GM19025 (cell line): ENCODE measurements at regions not wholly inside any gene's neighbourhood (a gene's known extent, or its start where the extent isn't known, plus 50 kb on each side); places are given as distances from the start of the nearest gene placed in this dataset.
"Not testable (repeated sequence)": the region's sequence is repeated elsewhere in the genome, so short reads cannot be mapped to it uniquely, and the experiment has no call there.

ENCODE experiments used
- ATAC-seq: cut with Tn5 transposase; IDR thresholded peaks from one replicate; pipeline ENCODE4 v1.9.1; 2021; ENCODE audit warnings: mild to moderate bottlenecking, low read depth, moderate library complexity; ENCODE audit not compliant: unreplicated experiment

DNA sequence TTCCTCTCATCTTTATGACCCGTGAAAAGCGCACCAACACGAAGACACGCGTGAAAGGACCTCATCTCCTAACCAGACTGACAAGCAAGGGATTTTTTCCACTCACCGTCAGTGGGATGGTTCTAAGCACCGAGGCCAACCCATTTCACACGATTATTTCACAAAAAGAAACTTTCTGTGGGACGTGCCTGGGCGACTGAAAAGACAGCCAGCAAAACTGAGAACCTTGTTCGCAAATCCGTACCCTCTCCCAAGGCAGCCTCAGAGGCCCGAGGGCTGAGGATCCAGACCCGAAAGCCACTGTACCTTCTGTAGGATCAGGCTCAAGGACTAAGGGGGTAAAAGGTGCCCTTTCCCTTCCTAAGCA lies 84.9 kb upstream of the METTL9 start:
- not testable (repeated sequence) for ATAC-seq

DNA sequence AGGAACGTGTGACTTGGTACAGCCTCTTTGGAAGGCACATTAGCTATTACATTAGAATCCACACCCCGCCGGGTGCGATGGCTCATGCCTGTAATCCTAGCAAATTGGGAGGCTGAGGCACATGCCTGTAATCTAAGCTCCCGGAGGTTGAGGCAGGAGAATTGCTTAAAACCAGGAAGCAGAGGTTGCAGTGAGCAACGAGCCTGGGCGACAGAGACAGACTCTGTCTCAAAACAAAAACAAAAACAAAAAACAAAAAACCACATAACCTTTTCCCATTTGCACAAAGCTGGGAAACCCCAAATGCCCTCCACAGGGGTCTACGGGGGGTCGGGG lies 82.7 kb upstream of the METTL9 start:
- ATAC-seq, result not testable (repeated sequence)

DNA sequence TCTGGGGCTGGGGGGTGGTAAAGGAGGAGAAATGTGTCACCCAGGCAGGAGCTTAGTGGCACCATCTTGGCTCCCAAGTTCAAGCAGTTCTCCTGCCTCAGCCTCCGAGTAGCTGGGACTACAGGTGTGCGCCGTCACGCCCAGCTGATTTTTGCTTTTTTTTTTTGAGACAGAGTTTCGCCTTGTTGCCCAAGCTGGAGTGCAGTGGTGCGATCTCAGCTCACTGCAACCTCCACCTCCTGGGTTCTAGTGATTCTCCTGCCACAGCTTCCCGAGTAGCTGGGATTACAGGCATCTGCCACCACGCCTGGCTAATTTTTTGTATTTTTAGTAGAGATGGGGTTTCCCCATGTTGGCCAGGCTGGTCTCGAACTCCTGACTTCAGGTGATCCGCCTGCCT lies 82.1 kb upstream of the METTL9 start:
- not testable (repeated sequence) for ATAC-seq

DNA sequence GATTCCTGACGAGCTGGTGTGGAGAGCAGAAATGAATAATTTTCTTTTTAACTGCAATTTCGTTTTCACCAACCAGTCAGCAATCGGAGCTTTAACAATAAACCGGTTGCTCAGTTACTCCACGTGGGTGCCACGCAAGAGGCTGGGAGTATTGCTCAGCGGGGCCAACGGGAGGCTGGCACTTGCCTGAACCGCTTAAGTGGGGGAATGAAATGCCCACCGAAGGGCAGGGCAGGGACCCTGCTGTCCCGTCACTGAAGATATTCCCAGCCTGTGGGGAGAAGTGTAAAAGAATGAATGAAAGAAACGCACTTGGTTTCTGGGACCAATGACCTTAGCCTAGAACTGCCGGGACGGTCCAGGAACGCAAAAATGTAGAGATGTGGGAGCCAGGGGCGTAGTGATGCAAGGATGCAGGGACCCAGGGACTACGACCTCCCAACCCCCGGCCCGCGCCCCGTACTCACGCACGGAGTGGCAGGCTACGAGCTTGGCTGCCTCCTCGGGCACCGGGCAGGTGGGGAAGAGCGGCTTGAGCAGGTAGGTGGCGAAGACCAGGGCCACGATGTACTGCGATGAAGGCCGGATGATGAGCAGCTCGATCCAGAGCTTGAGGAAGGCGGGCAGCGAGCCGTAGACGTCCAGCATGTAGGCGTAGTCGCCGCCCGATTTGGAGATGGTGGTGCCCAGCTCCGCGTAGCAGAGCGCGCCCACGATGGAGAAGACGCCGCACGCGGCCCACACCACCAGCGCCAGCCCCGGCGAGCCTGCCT lies 79.8 kb upstream of the METTL9 start:
- not testable (repeated sequence) for ATAC-seq

DNA sequence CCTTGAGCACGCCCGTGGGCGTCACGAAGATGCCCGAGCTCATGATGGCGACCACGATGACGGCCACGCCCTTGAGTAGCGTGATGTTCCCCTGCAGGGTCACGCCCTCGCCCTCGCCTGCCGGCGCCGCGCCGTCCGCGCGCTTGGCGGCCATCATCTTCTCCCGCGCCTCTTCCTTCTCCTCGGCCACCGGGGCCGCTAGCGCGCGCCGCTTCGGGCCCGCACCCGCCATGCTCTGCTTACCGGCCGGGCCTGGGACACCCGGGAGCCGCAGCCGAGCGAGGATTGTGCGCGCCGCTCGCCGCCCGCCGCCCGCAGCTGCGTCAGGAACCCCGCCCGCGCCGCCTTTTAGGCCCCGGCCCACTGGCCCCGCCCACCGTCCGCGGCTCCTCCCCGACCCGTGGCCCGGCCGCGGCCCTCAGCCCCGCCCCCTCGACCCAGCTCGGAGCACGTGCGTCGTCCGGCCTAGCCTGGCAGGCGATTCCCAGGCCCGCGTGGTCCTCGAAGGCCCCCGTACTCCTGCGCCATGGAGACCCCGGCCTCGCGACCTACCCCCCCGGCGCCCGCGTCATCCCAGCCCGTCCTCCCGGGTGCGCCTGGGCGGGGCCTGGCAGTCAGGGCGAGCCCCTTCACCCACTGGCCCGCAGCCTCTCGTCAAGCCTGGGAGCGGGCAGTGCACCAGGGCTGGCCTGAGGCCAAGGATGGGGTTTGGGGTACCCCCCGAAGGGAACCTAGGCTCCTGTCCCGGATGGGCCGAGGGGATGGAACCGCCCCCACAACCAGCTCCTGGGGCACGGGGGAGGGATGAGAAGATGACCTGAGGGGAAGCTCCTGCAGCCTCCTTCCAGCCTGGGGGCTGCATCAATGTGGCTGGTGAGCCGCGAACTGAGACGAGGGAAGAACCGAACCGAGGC lies 79.0 kb upstream of the METTL9 start:
- peak; percentile 59 for ATAC-seq

DNA sequence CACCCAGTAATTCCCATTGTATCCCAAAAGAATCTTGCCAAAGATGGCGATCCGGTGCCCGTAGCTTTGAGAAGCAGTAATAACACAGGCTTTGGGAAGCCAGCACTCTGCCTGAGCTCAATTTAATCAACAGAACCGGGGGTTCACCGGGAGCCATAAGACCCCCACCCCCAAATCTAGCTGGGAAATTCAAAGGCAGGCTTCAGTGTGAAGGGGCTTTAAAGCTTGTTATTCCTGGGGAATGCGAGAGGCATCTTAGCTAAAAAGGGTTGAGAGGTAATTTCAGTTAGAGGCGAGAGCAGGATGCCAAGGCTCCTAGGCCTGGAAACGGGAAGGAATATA lies 78.4 kb upstream of the METTL9 start:
- not testable (repeated sequence) for ATAC-seq

DNA sequence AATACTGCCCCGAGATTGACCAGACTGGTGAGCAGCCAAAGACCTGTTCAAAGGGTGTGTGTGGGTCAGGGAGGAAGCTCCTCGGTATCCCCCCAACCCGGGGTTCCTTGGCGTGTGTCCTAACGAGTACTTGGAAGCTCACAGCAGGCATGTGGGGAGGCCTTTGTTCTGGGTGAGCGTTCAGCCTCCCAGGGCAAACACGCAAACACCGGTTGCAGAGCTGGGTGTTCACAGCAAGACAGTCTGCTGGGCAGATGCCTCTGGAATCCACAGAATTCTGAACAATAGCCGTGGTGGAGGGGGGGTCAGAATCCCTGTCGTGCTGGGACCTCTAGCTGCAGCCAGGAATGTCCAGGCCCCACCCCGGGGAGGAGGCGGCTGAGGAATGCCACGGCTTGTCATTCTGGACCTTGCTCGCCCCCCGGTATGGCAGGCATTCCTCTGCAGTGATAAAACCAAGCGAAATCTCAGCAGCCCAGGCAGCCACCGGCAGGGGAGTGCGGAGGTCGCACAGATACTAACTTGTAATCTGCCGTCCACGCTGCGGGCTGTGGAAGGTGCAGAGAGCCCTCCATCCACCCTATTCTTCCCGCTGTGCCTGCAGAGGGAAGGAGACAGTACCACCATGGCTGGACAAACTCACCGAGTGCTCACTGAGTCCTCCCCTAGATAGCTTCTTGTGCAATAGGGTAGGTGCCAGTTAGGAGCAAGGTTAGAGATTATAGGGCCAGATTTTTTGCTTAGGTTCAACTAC lies 77.8 kb upstream of the METTL9 start:
- not testable (repeated sequence) for ATAC-seq

DNA sequence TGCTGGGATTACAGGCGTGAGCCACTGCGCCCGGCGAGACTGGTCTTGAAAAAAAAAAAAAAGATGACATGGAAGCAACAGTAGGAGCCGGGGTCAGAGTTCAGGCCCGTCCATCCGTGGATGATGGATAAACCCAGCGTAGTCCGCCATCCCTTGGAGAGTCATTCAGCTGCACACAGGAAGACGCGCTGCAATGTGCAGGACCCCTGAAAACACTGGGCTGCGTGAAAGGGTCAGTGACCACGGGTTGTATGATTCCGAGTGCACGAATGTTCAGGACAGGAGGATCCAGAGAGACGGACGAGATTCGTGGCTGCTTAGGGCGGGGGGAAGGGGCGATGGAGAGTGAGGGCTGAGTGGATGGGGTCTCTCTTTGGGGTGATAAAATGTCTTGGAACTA lies 76.5 kb upstream of the METTL9 start:
- ATAC-seq, result not testable (repeated sequence)

DNA sequence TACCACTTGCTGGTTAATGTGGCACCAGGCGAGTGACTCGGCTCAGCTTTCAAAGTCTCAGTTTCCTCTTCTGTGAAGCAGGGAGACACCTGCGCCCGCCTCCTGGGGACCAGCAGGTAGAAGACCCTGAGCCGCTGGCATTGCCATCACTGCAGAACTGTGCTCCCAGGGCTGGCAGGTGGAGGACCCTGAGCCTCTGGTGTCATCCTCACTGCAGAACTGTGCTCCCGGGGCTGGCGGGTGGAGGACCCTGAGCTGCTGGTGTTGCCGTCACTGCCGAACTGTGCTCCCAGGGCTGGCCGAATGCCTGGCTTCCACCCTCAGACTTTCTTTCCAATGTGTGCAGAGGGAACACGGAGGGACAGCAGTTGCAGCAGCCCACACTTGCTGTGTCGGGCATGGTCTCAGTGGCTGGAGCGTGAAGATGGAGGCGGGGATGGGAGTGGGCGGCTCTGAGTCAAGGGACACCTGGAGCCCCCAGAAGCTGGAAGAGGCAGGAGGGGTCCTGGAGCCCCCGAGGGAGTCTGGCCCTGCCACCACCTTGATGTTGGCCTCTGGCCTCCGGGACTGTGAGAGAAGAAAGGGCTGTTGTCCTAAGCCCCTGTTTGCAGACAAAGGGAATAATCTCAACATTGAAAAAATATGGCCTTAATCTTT lies 75.8 kb upstream of the METTL9 start:
- ATAC-seq, result no peak

DNA sequence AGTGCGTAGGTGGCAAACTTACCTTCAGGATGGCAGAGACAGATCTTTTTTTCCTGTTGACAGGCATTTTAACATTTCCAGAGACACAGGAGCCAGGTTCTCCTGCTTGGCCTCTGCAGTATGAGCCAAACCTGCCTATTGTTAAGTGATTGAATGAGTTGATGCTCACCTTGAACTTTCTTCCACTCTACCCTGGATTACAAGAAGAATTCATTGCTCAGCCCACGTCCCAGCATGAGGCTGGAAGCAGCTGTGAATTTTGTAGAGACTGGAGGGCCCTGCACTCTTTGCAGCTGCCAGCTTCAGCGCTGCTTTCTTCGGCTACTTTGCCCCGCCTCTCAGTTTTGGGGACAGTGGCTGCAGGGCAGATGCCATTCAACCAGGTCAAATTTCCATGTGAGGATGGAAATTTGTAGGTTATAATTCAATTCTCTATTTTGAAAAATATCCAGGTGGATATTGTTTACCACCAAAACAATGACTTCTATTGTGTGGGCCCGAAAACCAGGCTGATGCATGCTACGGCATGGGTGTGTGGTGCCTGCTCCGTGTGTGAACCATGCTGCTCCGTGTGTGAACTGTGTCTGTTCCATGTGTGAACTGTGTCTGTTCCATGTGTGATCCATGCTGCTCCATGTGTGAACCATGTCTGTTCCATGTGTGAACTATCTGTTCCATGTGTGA lies 75.2 kb upstream of the METTL9 start:
- ATAC-seq, result no peak

DNA sequence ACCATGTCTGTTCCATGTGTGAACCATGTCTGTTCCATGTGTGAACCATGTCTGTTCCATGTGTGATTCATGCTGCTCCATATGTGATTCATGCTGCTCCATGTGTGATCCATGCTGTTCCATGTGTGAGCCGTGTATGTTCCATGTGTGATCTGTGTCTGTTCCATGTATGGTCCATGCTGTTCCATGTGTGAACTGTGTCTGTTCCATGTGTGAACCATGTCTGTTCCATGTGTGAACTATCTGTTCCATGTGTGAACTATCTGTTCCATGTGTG lies 74.7 kb upstream of the METTL9 start:
- not testable (repeated sequence) for ATAC-seq

DNA sequence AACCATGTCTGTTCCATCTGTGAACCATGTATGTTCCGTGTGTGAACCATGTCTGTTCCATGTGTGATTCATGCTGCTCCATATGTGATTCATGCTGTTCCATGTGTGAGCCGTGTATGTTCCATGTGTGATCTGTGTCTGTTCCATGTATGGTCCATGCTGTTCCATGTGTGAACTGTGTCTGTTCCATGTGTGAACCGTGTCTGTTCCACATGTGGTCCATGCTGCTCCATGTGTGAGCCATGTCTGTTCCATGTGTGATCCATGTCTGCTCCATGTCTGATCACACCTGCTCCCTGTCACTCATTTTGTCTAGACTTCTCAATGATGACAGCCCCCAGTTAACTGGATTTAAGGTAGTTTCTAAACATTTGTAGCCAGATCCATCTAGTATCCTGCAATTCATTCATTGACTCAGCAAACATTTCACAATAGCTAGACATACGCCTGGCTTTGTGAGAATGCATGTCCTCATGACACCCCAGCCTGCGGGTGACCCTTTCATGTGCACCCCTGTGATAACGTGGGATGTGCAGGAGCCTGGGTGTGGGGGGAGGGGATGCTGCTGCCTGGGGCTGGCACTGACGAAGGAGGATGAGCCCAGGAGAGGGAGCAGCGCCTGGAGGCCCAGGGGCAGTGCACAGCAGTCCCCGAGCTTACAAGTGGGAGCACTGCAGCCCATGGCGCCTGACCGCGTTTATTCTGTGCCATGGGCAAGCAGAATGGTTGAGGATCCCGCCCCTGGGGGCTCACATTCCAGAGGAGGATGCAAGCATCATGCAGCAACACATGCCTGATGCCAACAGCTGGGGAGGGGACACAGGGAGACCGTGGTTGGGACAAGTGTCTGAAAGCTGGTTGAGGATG lies 74.1 kb upstream of the METTL9 start:
- not testable (repeated sequence) for ATAC-seq

DNA sequence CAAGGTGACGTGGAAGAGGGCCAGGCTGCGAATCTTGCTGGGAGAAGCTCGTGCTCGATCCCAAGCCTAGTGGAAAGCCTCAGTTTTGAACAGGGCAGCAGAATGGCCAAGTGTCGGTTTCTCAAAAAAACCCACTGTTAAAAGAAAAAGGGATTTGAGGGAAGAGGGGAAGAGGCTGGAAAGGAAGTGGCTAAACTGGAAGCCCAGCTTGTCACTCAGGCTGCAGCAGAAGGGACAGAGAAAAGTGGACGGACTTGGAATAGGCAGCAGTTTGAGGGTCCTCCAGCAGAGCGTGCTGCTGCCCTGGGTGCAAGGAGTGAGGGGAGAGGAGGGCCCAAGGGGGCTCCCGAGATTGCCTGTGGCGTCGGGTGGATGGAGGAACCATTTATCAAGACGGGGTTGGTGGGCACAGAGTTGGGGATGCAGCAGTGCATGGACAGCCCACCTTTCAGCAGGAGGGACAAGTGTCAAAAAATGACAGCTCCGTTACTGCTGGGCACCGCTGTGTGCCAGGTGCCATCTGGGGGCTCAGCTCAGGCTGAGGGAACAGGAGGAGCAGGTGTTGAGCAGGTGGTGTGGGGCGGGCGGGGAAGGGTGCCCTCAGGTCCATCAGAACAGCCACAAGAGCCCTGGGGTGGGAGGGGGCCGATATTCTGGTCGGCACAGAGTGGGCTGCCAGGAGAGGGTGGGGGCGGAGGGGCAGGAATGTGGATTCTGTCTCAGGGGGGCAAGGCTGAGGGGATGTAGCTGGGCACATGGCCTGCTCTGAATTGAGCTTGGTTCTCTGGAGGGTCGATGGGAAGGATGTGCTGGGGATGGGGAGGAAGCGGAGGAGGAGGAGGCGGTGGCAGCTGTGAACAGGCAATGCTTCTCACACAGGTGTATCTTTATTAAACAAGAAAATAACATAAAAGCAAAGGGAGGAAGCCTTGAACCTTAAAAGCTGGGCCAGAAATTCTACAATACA lies 73.1 kb upstream of the METTL9 start:
- ATAC-seq, result not testable (repeated sequence)

DNA sequence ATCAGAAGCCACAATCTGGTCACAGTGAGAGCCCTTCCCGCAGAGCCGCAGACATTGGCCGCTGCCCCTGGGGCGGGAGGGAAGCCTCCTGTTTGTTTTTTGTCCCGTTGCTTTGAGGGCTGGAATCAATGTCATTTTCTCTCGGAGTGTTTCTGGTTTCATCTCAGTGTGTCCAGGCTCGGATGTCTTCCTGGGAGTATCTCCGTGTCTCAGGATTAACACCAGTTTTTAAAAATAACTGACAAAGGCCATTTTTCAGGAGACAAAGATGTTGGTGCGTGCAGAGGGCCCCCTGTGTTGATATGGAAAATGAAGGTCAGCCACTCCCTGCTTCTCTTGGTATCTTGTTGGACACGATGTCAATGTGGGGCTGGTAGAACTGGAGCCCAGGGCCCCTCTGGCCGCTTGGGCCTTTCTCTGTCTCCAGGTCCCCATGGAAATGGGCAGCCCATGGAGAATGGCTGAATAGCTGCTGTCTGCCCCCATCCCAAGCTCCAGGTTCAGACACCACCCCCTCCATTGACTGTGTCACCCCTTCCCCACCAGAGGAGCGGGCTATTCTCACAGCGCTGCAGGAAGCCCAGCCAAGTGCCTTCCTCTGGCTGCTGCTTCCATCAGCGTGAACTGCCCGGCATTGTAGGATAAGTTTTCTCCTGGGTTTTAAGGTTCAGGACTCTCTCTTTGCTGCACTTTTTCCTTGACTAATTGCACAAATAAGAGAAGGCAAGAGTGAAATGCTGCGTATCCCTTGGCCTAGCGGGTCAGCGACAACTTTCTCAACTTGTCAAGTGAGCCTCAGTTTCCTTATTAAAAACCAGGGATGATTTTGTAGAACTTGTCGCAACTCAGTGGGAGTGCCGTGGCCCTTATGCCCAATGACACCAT lies 72.2 kb upstream of the METTL9 start:
- ATAC-seq, result no peak

DNA sequence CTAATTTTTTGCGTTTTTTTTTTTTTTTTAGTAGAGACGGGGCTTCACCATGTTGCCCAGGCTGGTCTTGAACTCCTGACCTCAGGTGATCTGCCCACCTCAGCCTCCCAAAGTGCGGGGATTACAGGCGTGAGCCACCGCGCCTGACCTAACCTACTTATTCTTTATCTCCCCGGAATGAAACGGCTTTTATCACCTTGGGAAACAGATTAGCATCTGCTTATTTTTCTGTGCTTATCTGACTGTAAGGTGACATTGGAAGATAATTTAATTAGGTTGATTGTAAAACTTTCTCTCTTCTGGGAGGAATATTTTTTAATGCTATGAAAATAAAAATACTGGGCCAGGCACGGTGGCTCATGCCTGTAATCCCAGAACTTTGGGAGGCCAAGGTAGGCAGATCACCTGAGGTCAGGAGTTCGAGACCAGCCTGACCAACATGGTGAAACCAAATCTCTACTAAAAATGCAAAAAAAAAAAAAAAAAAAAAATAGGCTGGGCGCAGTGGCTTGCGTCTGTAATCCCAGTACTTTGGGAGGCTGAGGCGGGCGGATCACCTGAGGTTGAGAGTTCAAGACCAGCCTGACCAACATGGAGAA lies 70.2 kb upstream of the METTL9 start:
- not testable (repeated sequence) for ATAC-seq

DNA sequence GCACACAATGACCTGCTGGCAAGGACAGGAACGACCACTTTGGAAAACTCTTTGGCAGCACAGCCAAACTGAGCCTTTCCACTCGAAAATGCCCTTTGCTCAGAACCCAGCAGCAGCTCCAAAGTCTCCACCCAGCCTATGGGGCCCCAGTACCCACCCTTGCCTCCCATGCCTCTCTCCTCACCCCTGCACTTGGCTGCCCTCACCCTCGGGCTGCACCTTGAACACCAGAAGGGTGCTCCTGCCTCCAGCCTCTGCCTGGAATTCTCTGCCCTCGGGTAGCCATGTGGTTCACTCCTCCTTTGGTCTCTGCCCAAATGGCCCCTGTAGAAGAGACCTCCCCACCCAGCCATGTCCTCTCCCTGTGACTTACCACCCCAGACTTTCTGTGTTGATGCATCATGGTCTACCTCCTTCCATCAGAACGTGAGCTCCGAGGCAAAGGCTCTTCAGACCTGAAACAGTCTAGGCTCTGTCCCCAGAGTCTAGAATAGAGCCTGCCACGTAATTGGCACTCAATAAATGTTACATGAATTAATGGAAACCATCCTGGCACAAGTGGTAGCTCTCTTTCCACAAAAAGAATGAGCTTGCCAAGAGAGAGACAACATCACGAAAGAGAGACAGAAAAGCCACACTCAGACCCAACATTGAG lies 68.5 kb upstream of the METTL9 start:
- not testable (repeated sequence) for ATAC-seq
